ENCODE measurements at regions not wholly inside any gene's neighbourhood (a gene's known extent, or its start where the extent isn't known, plus 50 kb on each side); places are given as distances from the start of the nearest gene placed in this dataset.

DNA sequence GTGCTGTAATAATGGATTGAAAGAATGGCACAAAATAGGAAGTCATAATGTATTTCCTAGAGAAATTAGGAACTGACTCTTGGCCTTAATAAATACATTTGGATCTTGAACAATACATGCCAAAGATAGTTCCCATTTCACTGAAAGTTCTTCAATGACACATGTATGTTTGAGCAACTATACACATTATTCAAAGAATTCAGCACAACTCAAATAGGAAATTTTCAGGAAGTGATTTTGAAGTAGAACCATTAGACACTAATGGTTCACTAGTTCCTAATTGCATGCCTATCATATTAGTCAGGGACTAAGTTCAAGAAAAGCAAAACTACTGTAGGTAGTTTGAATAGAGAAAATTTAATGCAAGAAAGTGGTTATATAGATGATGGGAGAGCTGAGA lies 404.7 kb downstream of the LMO4 start:
- no peak for DNase-seq

DNA sequence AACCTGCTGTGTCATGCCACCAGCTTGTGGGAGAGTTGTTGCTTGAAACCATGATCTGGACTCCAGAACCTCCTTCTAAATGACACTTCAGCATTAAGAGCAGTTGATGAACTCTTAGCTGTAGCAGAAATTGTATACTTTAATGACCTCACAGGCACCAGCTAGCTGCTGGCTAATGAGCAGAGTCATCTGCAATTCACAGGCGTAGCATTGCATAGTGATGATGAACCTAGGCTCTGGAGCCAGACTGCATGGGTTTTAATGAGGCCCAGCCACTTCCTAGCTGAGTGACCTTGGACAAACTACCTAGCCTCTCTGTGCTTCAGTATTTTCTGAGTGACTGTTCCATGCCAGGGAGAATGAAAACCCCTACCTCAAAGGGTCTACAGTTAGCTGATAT lies 407.1 kb downstream of the LMO4 start:
- DNase-seq: no peak

GRCh38 chr1:87739141-87739540 lies 410.5 kb downstream of the LMO4 start:
- no peak for DNase-seq

DNA sequence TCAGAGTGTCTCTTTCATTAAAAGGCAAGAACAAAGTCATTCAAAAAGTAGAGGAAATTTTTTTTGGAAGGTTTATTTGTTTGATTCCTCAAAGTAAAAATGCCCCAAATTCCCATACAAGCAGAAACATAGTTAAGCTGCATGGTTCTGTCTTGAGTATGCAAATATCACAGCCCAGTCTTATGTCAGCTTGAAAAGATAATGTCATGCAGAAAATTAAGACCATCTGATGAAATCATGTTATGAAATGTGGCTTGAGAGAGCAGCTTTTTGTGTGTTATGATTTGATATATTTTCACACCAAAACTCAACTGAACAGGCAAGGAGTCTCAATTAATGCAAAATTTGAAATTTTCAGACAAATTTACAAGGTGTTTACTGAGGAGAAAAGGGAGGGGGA lies 411.0 kb downstream of the LMO4 start:
- no peak for DNase-seq

- DNase-seq: no peak
Measured at GRCh38 chr1:87743256-87743655, 414.6 kb downstream of the LMO4 start.

DNA sequence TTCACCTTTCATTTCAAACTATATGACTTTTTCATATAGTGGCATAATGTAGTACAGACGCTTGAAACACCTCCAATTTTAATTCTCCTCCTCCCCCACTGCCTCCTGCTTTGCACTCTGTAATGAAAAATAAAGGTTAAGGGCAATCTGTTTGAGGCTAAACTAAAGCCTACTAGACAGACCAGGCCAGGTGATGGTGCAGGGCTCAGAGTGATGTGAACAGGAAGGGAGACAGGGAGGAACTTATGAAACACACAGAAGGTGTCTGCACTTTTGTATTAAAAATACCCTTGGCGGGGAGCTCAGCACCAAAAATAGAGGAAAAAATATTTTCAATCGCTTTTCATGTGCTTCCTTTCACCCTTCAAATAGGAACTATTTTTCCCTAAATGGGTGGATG lies 415.4 kb downstream of the LMO4 start:
- DNase-seq: no peak

DNA sequence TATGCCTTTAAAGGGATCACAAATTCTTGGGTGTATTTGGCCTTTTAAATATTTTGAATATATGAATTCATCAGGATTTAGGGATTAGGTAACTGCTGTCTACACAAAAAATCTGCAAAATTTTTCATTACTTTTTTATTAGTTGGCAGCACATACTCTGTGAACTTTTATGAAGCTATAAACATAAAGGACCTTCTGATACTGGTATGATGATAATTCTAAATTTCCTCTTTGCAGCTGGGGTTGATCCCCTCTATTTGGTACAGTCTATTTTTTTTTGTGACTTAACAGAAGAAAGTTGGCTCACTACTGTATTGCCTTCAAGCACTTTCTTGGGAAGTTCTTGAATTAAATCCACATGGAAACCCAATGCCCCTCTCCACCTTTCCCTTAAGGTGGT lies 416.1 kb downstream of the LMO4 start:
- no peak for DNase-seq

- no peak for DNase-seq
Measured at GRCh38 chr1:87753366-87753765, 424.7 kb downstream of the LMO4 start.

- DNase-seq: no peak
Measured at GRCh38 chr1:87754139-87754538, 425.5 kb downstream of the LMO4 start.

DNA sequence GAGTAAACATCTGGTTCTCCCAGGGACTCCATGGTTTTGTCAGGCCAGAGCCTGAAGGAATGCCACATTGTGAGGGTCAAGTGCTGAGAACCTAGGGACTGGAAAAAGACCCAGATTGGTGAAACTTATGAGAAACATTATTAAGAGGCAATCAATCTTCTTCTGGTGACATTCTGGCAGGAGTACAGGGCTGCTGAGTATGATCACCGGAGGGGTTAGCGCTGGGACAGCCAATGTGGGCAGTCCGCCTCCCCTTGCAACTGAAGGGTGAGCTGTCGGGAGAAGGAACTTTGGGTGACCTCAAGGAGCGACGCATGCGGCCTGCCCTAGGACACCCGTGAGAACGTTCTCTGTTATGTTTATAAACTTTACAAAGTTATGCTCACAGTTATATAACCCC lies 429.0 kb downstream of the LMO4 start:
- no peak for DNase-seq

GRCh38 chr1:87759421-87760087 lies 430.9 kb downstream of the LMO4 start:
- DNase-seq: no peak

DNA sequence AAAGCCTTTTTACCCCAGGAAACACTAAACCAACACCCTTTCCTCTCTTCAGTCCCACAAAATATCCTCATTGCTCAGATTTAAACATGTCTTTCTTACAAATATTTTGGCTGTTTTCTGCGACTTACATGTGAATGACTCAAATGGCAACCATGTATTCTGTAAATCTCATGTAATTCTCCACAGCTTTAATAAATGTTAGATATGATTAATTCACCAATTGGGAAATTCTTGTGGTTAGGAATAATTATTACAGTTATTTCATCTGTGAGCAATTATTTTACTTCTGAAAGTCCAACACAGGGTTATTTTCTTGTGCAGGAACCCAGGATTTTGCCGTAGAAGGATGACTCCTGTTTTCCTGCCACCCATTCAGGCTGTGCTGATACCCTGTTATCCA lies 431.5 kb downstream of the LMO4 start:
- no peak for DNase-seq

- no peak for DNase-seq
Measured at GRCh38 chr1:87760654-87761053, 432.0 kb downstream of the LMO4 start.

DNA sequence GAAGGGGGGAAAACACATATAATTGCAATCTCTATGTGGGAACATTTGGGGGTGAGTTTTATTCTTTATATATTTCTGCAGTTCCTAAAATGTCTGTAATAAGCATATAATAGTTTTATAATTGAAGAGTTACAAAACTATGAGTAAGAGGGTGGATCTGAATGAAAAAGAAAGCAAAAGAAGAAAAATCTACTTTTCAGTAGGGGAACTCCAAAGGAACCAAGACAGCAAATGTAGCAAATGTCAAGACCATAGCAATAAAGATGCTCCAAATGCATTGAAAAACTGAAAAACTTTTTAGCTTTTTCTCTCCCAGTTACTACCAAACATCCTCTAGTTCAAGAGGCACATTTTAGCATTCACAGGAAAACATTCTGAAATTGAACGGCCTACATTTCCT lies 434.8 kb downstream of the LMO4 start:
- DNase-seq: no peak

GRCh38 chr1:87765057-87765680 lies 436.5 kb downstream of the LMO4 start:
- no peak for DNase-seq

GRCh38 chr1:87765681-87766070 lies 437.0 kb downstream of the LMO4 start:
- DNase-seq: no peak

- DNase-seq: no peak
Measured at GRCh38 chr1:87766737-87767136, 438.1 kb downstream of the LMO4 start.

- DNase-seq: no peak
Measured at GRCh38 chr1:87778896-87779295, 450.2 kb downstream of the LMO4 start.

DNA sequence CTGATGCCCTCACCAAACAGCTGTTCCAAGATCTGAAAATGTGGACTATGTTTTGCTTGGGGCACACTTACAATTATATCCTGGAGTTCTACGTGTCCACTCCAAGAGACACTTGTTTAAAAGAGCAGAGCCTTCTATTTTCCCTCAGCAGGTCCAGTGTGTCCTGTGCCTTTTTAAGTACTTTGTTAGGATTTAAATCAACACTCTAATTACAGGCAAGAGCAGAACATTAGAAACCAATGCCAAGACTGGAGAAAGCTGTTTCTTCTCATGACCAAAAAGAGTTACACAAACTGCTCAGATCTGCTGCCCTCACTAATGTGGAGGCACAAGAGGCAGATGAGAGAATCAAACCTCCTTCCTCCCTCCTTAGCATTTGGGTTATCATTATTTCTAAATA lies 452.9 kb downstream of the LMO4 start:
- DNase-seq: no peak

DNA sequence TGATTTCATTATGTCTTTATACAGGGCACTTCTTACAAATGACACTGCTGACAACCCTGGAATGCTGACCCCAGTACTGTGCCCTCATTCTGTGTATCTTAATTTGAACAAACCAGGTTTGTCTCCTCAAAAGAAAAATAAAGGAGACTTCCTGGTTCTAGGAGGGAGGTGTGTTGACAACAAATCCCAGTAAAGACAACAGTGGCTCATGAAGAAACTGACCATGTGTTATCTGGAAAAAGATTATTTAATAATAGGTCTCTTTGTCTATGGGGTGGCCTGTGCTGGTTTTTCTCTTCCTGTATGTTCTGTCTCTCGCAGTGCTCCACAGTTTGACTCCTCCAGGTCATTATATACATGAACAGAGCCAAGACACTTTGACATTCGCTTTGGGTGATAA lies 454.6 kb downstream of the LMO4 start:
- DNase-seq: no peak

GRCh38 chr1:87785386-87785785 lies 456.7 kb downstream of the LMO4 start:
- no peak for DNase-seq

DNA sequence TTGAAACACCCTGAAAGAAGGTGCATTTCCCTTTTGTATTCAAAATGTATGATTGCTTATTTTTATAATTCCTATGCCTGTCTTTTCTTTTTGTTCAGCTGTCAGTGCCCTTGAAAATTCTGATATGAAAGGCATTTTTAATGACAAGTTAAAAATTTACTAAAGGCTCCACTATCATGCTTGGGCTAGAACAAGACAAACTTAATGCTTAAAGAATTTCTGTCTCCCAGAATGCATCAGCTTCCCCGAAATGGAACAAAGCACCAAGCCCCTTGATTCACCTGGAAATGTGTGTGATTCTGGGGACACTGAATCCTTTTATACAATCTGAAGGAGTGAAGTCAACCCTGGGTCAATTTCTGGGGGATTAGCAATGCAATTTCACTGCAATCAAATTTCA lies 457.5 kb downstream of the LMO4 start:
- DNase-seq: no peak

GRCh38 chr1:87786861-87787545 lies 458.3 kb downstream of the LMO4 start:
- DNase-seq: no peak

- DNase-seq: no peak
Measured at GRCh38 chr1:87787551-87787950, 458.9 kb downstream of the LMO4 start.

- no peak for DNase-seq
Measured at GRCh38 chr1:87790756-87791155, 462.1 kb downstream of the LMO4 start.

All from SW 1271 (cell line).